ENCODE measurements at regions not wholly inside any gene's neighbourhood (a gene's known extent, or its start where the extent isn't known, plus 50 kb on each side); places are given as distances from the start of the nearest gene placed in this dataset.

- TF ChIP-seq FOXM1 (IDR thresholded peaks at IDR 0.05; ENCODE audit: borderline replicate concordance, low read depth) (no peak), REST (IDR thresholded peaks at IDR 0.05; ENCODE audit: low read depth) (no peak), NFIC (IDR thresholded peaks at IDR 0.05) (no peak), RAD21 (IDR thresholded peaks at IDR 0.05; ENCODE audit: low read depth) (no peak), YY1 (IDR thresholded peaks at IDR 0.05; ENCODE audit: low read depth) (no peak), TAF1 (IDR thresholded peaks at IDR 0.05; ENCODE audit: low read depth) (no peak), TCF12 (IDR thresholded peaks at IDR 0.05; ENCODE audit: low read depth) (no peak), CREB1 (IDR thresholded peaks at IDR 0.05; ENCODE audit: low read depth) (no peak), TEAD4 (IDR thresholded peaks at IDR 0.05) (no peak), CEBPB (IDR thresholded peaks at IDR 0.05) (no peak), USF1 (IDR thresholded peaks at IDR 0.05) (no peak), MAX (IDR thresholded peaks at IDR 0.05) (no peak)
These were observed 102.8 kb upstream of the KLHL14 start for GRCh38 chr18:32875625-32876024.

GRCh38 chr18:32871786-32872185 is 99.0 kb upstream of the KLHL14 start:
- TF ChIP-seq YY1 (IDR thresholded peaks at IDR 0.05; ENCODE audit: low read depth), result no peak
- TF ChIP-seq USF1 (IDR thresholded peaks at IDR 0.05), result no peak
- no peak for TF ChIP-seq MAX (IDR thresholded peaks at IDR 0.05)
- no peak for TF ChIP-seq NFIC (IDR thresholded peaks at IDR 0.05)
- no peak for TF ChIP-seq EP300 (IDR thresholded peaks at IDR 0.05; ENCODE audit: borderline replicate concordance)
- no peak for TF ChIP-seq FOXM1 (IDR thresholded peaks at IDR 0.05; ENCODE audit: borderline replicate concordance, low read depth)
- no peak for TF ChIP-seq TCF12 (IDR thresholded peaks at IDR 0.05; ENCODE audit: low read depth)
- TF ChIP-seq RAD21 (IDR thresholded peaks at IDR 0.05; ENCODE audit: low read depth), result no peak
- TF ChIP-seq TAF1 (IDR thresholded peaks at IDR 0.05; ENCODE audit: low read depth), result no peak

- TF ChIP-seq REST (IDR thresholded peaks at IDR 0.05; ENCODE audit: low read depth) (peak; percentile 50; the same call in 1 of the 2 replicates), EGR1 (IDR thresholded peaks at IDR 0.05) (no peak)
These were observed 97.8 kb upstream of the KLHL14 start for GRCh38 chr18:32870611-32871010.

GRCh38 chr18:32868406-32868805 is 95.6 kb upstream of the KLHL14 start:
- TF ChIP-seq CREB1 (IDR thresholded peaks at IDR 0.05; ENCODE audit: low read depth), result no peak
- no peak for TF ChIP-seq YY1 (IDR thresholded peaks at IDR 0.05; ENCODE audit: low read depth)
- TF ChIP-seq EP300 (IDR thresholded peaks at IDR 0.05; ENCODE audit: borderline replicate concordance), result no peak
- no peak for TF ChIP-seq TEAD4 (IDR thresholded peaks at IDR 0.05)
- no peak for TF ChIP-seq ZBTB7A (IDR thresholded peaks at IDR 0.05; ENCODE audit: low read depth)
- no peak for TF ChIP-seq MAX (IDR thresholded peaks at IDR 0.05)
- no peak for TF ChIP-seq CEBPB (IDR thresholded peaks at IDR 0.05)
- TF ChIP-seq EGR1 (IDR thresholded peaks at IDR 0.05), result no peak
- no peak for TF ChIP-seq USF1 (IDR thresholded peaks at IDR 0.05)
- TF ChIP-seq TAF1 (IDR thresholded peaks at IDR 0.05; ENCODE audit: low read depth), result no peak

- TF ChIP-seq EP300 (IDR thresholded peaks at IDR 0.05; ENCODE audit: borderline replicate concordance) (no peak), USF1 (IDR thresholded peaks at IDR 0.05) (no peak), FOXM1 (IDR thresholded peaks at IDR 0.05; ENCODE audit: borderline replicate concordance, low read depth) (no peak), CREB1 (IDR thresholded peaks at IDR 0.05; ENCODE audit: low read depth) (no peak), TAF1 (IDR thresholded peaks at IDR 0.05; ENCODE audit: low read depth) (no peak), ZBTB7A (IDR thresholded peaks at IDR 0.05; ENCODE audit: low read depth) (no peak), CEBPB (IDR thresholded peaks at IDR 0.05) (no peak), MAX (IDR thresholded peaks at IDR 0.05) (no peak), RAD21 (IDR thresholded peaks at IDR 0.05; ENCODE audit: low read depth) (no peak), TCF12 (IDR thresholded peaks at IDR 0.05; ENCODE audit: low read depth) (no peak), NFIC (IDR thresholded peaks at IDR 0.05) (no peak), EGR1 (IDR thresholded peaks at IDR 0.05) (no peak), REST (IDR thresholded peaks at IDR 0.05; ENCODE audit: low read depth) (no peak), YY1 (IDR thresholded peaks at IDR 0.05; ENCODE audit: low read depth) (no peak), TEAD4 (IDR thresholded peaks at IDR 0.05) (no peak)
These were observed 95.1 kb upstream of the KLHL14 start for GRCh38 chr18:32867936-32868335.

Data from Ishikawa (cell line).